HG02642 (cell line): ENCODE measurements at regions not wholly inside any gene's neighbourhood (a gene's known extent, or its start where the extent isn't known, plus 50 kb on each side); places are given as distances from the start of the nearest gene placed in this dataset.
A peak's percentile ranks its signal among the peaks of the same experiment; 100 is the strongest.
"Not testable (repeated sequence)": the region's sequence is repeated elsewhere in the genome, so short reads cannot be mapped to it uniquely, and the experiment has no call there.

Experiments used
- ATAC-seq: cut with Tn5 transposase; IDR thresholded peaks from one replicate; pipeline ENCODE4 v1.9.1; 2021; ENCODE audit warnings: mild to moderate bottlenecking; ENCODE audit not compliant: unreplicated experiment, poor library complexity

DNA sequence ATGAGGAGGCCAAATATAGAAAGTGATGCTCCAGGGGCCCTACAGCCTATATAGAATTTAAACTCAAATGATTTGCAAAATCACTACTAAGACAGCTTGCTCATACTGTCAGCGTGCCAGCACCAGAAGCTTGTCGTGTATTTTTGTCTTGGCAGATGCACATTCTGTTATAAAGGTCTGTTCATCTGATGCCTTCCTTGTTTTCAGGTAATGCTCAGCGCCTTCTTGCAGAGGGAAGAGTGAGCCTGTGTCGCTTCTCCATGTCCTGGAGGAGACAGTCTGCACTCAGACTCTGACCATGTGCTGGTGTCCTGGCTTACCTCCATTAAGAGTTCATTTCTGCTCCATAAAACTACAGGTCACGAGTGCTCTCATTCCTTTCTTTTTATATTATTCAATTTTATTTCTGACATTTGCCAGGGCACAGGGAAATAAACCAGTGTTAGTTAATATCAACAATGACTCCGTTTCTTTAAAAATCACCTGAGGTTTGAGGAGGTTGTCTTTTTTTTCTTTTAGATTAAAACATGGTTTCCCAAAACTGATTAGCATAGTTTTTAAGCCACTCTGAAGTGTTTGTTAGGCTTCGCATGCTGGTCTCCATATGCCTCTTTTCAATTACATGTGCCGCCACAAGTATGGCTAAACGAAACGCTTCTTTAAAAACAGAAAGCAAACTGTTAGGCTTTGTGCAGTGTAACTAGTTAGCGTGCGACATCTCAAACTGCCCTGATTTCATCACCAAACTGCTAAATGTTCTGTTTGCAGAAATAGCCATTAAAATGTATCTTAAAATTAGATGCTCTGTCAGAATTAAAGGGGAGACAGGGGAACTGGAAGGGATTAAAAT is 215.2 kb upstream of the GK2 start:
- no peak for ATAC-seq

DNA sequence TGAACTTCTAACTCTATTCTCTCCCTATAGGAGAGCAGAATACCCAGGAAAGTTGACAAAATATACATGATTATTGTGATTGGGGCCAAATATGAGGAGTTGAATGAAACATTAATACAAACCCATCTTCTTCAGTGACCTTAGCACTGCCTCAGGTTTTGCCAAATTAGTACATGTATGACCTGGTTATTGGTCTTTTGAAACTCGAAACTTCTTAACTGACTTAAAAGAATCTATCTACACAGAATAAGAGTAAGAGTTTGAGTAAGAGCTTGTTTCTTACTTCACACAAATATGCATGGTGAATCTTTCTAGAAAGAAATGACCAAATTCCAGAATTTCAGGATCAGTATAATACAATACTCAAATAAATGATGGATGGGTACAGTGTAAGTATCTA is 213.0 kb upstream of the GK2 start:
- ATAC-seq: no peak

DNA sequence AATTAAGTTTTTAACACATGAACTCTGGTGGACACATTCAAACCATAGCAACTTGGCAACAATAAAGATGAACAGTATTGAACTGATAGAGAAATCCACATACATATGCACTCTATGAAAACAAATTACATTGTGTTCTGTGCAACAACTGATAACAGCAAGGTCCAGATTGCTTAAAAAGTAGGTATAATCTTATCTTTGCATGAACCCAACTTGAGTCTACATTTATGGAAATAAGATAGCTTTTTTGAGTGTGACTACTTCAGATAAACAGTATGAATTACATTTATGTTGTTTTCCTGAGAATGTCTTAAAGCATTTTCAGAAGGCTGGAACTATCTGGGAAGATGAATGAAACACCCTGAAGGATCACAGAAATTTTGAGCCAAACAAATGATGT is 212.6 kb upstream of the GK2 start:
- no peak for ATAC-seq

DNA sequence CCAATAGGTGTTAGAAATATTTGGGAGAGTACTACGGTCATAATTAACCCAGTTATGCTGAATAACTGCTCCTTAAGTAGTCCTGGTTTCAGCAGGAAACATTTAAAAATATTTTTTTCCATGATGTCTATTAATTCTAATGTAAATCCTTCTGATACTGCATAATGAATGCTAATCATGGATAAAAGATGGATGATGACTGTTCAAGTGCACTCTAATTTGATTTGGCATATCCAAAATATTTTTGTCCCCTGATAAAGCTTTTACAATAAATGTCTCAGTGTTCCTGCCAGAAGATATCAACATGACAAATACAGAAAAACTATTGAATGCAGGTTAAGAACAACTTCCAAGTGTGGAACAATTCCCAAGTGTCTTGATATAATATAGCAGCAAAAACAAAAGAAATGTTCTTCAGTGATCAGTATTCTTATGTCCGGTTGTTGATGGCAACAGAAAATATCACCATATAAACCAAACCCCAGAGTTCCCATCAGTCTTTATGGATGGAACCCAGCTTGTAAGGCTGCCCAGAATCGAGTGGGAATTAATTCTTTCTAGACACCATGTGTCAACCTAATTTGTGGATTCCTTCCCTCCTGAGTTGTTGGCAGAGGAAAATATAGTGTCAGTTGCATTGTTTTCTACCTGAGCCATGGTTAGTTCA is 205.4 kb upstream of the GK2 start:
- no peak for ATAC-seq

DNA sequence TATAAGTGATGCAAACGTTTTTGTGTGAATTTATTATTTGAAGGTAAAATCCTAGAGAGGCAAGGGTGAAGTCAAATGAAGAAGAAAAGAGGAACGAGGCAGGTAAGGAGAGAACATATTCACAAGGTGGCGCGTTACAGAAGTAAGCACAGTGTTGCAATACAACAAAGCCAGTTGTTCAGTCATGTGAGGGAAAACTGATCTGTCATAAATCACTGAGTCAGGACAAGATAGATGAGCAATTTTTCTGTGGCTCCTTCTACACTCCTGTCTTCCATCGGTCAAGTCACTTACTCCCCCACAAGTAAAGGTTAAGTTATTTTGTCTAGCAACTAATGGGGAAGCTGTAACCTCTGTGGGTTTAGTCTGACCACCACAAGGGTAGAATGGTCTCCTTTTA is 203.0 kb upstream of the GK2 start:
- ATAC-seq: no peak

DNA sequence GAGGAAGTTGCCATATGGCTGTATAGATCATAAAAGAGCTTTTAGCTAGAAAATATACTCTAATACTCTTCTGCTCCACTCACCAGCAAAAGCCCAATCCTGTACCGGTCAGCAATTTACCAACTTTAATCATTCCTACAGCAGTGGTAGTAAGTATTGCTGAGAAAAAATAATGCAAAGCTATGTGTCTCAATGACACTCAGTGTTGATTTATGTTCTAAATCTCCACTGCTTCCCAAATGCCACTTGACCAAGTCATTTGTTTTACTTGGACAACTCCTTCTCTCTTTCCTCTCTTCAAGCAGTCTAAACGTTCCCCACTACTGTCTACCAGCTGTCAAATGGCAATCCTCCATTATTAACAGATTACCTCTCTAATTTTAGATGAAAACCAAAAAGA is 201.8 kb upstream of the GK2 start:
- ATAC-seq: no peak

DNA sequence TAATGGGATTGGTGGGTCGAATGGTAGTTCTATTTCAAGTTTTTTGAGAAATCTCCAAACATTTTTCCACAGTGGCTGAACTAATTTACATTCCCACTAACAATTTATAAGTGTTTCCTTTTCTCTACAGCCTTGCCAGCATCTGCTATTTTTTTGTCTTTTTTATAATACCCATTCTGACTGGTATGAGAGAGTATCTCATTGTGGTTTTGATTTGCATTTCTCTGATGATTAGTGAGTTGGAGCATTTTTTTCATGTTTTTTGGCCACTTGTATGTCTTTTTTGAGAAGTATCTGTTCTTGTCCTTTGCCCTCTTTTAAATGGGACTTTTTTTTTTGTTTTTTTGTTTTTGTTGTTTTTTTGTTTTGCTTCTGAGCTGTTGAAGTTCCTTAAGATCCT is 200.0 kb upstream of the GK2 start:
- ATAC-seq: no peak

DNA sequence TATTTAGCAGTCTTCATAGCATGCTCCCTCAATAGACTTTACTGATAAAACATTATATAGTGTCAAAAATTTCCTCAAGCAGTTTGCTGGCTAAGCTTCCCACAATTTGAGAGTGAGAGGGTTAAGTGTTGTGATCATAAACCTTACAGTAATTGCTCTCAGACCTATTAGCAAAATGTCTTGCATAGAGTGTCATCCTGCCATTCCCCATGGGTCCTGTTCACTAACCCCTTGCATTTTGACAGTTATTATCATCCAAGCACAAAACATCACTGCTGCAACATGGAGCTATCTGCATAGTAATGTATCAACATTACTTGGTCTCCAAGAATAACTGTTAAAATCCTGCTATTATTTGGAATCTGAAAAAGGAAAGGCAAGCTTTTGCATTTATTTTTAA is 196.1 kb upstream of the GK2 start:
- ATAC-seq: no peak

DNA sequence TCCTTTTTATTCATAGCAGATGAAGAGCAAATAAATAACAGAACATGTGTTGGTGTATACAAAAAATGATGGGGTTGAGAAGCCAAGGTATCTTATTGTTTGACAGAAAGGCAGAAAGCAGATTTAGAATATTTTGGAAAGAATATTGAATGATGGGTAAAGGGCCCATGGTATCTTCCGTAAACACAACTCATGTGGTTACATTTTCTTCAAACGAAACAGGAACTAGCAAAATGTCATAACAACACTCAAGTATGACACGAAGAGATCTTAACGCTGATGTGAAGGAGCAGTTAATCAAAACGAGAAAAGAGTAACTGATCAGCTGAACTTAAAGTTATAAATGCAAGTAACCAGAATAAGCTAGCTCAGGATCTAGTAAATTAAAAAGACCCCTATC is 195.7 kb upstream of the GK2 start:
- ATAC-seq: peak; percentile 60

DNA sequence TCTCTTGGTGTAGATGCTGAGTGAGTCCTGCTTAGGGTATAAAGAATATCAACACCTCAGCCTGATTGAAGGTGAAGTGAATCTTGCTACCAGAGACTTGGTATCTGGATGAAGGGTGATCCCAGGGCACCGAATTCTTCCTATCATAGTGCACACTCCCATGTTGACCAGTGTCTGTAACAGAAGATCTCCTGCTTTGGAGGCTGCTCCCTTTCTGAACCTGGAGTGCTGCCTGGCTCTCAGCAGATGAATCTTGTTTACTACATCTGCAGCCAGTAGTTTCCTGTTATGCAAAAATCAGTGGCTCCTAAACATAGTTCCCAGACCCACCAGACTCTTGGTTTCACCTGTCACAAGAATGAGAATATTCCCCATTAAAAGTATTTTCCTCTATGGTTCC is 191.7 kb upstream of the GK2 start:
- ATAC-seq: no peak

DNA sequence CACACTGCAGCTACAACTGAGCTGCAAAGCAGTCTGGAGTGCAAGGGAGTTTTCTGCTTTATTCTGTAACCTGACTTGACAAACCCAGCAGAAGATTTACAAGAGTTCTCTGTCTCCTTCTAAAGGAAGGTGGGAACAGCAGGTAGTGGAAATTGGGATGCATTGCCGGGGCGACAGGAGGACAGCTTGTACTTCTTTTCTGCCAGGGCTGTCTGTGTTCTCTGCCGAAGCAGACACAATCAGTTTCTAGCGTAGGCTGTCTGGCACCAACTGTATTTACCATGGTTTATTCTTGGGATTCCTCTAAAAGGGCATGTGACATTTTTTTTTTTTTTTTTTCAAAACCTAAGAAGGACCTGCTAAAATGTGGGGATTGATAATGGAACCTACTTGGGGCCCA is 190.8 kb upstream of the GK2 start:
- ATAC-seq: no peak

DNA sequence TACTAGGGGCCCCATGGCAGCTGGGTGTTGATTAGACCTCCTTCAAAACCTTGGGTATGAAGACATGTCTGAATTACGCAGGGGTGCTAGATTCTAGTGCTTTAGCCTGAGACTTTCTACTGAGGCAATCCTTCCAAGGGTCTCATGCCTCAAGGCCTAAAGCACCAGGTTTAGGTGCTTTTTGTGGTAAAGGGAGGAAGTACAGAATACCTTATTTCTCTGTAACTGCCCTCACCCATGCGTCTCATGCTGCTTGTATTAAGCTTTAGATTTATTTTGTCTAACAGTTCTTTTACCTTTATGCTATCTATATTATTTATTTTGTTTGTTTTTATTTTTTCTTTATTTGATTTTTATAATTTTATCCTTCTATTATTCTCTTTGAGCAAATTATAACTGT is 190.2 kb upstream of the GK2 start:
- ATAC-seq: no peak

DNA sequence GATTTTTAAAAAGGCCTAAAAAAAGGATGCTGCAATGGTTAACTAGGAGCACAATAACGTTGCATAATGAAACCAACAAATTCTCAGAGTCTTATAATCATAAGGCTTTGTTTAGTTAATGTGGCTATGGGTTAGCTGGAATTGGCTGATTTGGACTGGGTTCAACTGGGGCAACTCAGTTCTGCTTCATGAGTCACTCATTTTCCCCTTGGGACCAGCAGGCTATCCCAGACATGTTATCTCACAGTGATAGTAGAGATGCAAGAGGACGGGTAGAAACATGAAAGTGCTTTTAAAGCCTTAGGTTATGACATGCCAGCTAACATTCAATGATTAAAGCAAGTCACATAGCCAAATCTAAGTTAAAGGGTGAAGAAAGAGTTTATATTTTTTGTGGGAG is 189.2 kb upstream of the GK2 start:
- no peak for ATAC-seq

DNA sequence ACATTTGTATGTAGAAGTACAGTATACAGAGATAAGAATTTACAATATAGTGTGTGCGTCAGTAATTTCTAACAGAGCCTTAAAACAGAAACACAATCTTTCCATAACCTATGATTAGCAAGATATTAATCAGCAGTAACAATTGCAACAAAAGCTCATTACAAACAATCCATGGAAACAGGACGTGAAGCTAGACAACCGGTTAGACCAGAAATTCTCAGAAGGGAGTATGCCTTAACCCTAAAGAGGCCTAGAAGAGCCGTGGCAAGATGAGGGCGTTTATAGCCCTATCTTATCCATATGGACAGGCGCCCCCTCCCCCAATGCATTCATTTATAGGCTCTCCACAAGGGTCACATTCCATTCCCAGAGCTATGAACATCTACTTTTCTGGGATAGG is 184.2 kb upstream of the GK2 start:
- not testable (repeated sequence) for ATAC-seq

DNA sequence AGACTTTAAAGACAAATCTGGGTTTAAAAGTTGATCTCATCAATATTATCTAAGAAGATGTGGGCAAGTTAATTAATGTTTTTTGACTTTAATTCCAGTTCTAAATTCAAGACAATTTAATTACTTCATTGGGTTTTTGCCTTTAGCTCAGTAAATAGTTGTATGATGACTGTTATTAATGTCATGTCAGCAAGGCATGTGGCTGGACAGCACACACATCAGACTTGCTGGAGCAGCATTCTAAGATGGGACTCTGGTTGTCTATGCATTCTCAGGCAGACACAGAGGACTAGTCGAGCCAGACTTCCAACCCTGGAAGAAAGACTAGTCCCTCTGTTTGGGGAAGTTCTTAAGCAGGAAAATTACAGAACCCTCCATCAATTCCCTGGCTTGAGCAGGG is 180.7 kb upstream of the GK2 start:
- ATAC-seq: no peak

DNA sequence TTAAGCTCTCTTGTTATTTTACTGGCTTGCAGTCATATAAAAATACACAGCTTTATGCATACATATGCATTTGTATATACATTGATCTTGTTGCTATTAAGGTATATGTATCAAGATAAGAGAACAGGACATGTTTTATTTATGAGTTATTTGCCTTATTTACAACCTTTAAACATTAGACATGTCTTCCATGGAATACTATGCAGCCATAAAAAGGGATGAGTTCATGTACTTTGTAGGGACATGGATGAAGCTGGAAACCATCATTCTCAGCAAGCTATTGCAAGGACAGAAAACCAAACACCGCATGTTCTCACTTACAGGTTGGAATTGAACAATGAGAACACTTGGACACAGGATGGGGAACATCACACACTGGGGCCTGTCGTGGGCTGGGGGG is 179.2 kb upstream of the GK2 start:
- not testable (repeated sequence) for ATAC-seq

DNA sequence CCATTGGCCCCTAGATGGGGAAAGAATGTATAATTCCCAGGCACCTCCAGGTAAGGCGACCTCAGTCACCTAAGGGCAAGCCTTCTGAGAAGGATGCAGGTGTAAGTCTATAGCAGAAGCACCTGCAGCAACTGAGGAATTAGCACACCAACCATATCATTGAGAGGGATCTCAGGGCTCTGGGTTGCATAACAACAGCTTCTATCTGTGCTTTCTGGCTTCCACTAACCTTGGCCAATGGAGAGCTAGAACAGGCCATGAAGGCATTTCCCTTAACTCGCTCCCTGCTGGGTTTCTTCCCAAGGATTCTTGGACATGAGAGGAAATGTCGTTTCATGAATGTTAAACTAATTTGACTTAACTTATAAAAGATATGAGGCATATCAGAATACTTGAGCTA is 177.8 kb upstream of the GK2 start:
- no peak for ATAC-seq

DNA sequence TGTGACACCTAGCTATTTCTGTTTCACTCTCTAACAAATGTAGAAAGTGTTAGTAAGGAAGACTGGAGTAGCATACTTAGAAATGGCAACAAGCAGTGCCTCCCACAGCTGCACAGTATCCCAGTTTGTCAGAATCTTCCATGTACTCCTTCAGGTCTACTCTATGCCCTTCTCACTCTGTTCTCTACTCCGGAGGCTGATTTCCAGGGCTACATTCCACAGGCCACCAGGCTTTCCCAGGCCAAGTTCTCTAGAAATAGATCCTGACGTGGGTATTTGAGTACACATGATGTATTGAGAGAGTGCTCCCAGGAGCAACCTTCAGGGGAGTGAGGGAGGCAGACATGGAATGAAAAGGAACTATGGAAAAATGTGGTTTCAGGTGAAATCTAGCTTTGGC is 177.3 kb upstream of the GK2 start:
- no peak for ATAC-seq

DNA sequence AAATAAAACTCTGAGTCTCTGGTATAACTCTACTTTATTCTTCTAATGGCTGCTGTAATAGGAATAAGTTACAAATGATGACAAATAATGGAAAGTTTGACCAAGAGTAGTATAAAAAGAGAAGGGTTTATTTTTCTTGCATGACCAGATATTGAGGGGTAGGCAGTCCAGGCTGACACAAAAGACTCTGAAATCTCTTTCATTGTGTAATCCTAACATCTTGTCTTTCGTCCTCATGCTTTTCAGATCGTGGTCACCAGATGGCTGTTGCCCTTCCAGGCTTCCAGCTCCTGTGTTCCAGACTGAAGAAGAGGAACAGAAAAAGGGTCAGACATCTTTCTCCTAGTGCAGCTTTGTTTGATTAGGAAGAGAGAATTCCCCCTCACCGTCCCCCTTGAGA is 176.9 kb upstream of the GK2 start:
- no peak for ATAC-seq

DNA sequence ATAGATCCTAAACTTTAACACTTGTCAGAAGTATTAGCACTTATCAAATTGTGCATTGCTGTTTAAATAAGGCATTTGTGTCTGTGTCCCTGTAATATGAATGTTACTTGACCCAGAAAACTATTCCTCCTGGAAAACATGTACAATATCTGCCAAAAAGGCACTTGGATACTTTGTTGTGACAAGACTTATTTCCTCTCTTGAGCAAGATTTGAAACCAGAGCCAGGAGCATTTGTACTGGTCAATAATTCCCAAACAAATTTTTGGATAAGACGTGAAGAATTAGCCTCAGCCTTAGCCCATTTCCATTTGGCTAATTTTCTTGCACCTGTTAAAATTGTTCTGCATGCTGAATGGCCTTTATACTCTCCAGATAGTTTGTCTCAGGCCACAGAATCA is 176.3 kb upstream of the GK2 start:
- no peak for ATAC-seq

DNA sequence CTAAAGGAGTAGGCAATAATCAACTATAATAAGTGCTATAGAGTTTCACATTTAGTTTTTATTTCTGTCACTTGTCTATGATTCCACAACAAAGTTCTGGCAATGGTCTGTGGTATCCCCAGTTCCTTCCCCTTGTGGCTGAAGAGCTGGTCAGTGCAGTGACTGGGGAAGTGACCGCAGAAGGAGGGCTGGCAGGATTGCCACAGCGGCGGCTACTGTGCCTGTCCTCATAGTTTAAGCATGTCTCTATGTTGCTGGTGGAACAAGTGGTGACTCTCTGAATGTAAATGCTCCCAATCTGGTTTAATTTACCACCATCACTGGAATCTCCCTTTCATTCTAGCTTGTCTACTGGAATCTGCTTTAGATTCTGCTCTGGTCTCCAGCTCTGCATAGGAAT is 170.6 kb upstream of the GK2 start:
- no peak for ATAC-seq

DNA sequence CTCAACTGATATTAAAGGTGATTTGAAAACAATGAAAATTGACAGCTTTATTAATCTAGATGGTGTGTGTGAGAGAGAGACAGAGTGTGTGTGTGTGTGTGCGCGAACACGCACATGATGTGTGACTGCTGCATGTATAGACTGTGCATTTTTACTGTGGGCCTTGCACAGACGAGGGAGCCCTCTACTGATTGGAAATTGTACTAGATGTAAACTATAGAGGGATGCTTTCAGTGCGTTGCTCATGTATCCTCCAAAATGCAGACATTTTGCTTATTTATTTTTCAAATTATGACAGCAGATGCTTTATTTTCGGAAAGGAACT is 168.4 kb upstream of the GK2 start:
- ATAC-seq: peak; percentile 51
